ENCODE measurements at regions not wholly inside any gene's neighbourhood (a gene's known extent, or its start where the extent isn't known, plus 50 kb on each side); places are given as distances from the start of the nearest gene placed in this dataset.

DNA sequence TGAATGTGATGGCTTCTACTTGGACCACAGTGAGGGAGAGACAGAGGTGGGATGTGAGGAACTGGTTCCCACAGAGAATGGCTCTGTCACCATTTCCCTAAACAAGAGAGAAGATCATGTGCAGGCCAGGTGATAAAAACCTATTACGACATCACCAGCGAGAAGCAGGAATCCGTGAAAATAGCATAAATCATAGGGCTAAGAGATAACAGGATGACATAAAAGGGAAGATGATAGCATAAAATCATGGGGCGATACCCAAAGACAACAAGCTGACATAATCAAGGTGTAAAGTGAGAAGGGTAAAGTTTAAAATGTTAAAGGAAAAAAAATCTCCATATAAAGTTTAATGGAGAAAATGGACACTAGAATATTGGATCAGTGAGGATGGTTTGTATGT lies 205.5 kb upstream of the SLIT2 start:
- TF ChIP-seq, protein P1, sequence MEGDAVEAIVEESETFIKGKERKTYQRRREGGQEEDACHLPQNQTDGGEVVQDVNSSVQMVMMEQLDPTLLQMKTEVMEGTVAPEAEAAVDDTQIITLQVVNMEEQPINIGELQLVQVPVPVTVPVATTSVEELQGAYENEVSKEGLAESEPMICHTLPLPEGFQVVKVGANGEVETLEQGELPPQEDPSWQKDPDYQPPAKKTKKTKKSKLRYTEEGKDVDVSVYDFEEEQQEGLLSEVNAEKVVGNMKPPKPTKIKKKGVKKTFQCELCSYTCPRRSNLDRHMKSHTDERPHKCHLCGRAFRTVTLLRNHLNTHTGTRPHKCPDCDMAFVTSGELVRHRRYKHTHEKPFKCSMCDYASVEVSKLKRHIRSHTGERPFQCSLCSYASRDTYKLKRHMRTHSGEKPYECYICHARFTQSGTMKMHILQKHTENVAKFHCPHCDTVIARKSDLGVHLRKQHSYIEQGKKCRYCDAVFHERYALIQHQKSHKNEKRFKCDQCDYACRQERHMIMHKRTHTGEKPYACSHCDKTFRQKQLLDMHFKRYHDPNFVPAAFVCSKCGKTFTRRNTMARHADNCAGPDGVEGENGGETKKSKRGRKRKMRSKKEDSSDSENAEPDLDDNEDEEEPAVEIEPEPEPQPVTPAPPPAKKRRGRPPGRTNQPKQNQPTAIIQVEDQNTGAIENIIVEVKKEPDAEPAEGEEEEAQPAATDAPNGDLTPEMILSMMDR (IDR thresholded peaks at IDR 0.05; ENCODE audit: insufficient read depth, low read length, missing control alignments) = no peak
- ChIA-PET CTCF (no interaction called here), POLR2A (no interaction called here)
- DNase-seq (ENCODE audit: low read depth, low spot score) = no peak
- no peak overlapping the region for H3K4me3 ChIP-seq (ENCODE audit: low read depth, low read length)

DNA sequence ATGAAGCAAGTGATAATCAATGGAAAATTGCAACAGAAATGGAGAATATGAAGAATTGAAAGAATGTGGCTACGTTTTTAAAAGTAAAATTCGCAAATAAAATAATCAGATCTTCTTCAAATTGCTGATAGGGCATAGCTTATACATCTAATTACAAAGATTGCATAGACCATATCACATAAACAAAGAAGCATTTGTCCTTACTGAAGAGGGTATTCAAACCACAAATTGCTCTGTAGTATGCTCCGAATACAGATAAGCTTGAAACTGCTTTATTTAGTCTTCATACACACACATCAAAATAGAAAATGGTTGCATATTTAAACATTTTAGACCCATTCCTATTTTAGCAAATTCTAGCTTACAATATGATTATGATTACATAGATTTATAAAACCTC lies 206.7 kb upstream of the SLIT2 start:
- TF ChIP-seq, protein P1 (IDR thresholded peaks at IDR 0.05; ENCODE audit: insufficient read depth, low read length, missing control alignments) = no peak

DNA sequence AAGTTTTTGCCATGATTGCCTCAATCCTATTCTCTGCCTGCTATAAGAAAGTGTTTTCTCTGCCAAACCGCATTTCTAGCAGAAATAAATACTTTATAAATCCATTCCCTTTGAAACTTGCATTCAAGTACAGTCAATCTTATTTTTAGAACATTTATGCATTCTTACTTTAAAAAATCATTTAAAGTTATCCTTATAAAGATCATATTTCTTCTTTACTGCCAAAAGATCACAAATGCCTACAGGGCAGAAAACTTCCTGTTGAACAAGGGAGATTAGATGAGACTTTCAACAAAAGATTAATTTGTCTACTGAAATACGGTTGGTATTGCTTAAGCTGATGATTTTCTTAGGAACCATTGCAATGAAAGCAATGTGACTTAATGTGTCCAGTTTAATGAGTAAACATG lies 207.2 kb upstream of the SLIT2 start:
- TF ChIP-seq, protein P1 (IDR thresholded peaks at IDR 0.05; ENCODE audit: insufficient read depth, low read length, missing control alignments) = no peak
- POLR2A ChIA-PET = no interaction called here
- CTCF ChIA-PET = no interaction called here
- no peak overlapping the region for H3K4me3 ChIP-seq (ENCODE audit: low read depth, low read length)
- peak; percentile 31 for DNase-seq (ENCODE audit: low read depth, low spot score)

More for the DNA sequence above, 206.7 kb upstream of the SLIT2 start:
- no peak overlapping the region for H3K4me3 ChIP-seq (ENCODE audit: low read depth, low read length)
- POLR2A ChIA-PET = no interaction called here
- CTCF ChIA-PET = no interaction called here
- DNase-seq (ENCODE audit: low read depth, low spot score) = no peak

DNA sequence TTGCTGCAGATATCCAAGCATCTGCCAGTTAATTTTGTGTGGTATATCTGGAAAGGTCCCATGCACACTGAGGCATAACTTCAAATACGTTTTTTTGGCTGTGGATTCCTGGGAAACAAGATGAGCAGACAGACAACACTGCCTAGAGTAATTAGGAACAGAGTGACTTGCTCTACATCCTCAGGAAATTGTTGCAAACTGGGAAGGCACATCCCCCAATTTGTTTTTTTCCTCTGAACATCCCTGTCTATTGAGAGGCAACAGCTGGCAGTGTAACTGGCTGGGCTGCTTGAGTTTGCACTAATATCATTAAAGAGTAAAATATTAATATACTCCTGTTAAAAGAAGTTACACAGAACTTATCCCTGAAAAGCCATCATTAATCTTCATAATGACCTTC lies 207.7 kb upstream of the SLIT2 start:
- TF ChIP-seq, protein P1 (IDR thresholded peaks at IDR 0.05; ENCODE audit: insufficient read depth, low read length, missing control alignments) = no peak
- DNase-seq (ENCODE audit: low read depth, low spot score) = no peak
- H3K4me3 ChIP-seq (ENCODE audit: low read depth, low read length) = no peak overlapping the region
- POLR2A ChIA-PET = no interaction called here
- CTCF ChIA-PET = no interaction called here

DNA sequence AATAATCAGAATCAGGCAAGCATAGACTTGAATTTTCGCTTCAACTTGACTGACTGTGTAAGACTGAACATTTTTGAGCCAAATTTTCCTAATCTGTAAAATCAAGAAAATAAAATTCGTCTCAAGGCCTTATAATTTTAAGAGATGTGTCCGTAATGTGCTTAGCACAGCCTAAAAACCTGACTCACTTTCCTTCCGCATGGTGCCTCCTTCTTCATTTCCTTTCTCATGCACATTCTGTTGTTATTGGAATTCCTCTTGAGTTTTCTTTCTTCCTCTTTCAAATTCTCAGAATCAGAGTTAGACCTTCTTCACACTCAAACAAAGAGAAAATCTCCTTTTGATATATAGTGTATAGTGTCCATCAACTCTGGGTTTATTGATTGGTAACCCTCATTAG lies 208.9 kb upstream of the SLIT2 start:
- no peak for DNase-seq (ENCODE audit: low read depth, low spot score)
- TF ChIP-seq, protein P1 (IDR thresholded peaks at IDR 0.05; ENCODE audit: insufficient read depth, low read length, missing control alignments) = no peak
- CTCF ChIA-PET = no interaction called here
- POLR2A ChIA-PET = no interaction called here
- no peak overlapping the region for H3K4me3 ChIP-seq (ENCODE audit: low read depth, low read length)

DNA sequence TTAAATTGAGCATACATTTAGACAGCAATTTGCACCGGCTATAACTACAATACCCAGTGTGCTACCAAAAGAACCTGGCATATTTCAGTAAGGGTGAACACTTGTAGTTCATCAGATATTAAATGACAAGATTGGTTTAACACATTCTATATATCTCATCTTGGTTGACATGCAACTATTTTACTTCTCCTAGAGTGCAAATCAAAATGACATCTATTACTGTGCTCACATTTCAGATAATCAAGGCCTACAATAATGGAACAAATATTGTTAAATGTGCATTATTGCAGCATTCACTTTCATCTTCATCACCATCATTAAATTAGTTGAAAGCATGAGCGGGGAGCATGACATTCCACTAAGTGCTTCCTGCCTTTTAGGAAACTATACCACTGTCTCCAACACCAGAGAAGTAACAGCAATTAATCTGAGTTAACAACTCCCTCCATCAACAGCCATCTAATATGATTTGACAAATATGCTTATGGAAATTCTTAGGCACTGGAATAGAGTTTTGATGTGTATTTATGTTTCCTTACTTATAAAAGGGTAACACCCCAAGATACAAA lies 209.8 kb upstream of the SLIT2 start:
- CTCF ChIA-PET = no interaction called here
- H3K4me3 ChIP-seq (ENCODE audit: low read depth, low read length) = no peak overlapping the region
- POLR2A ChIA-PET = no interaction called here
- no peak for DNase-seq (ENCODE audit: low read depth, low spot score)
- TF ChIP-seq, protein P1 (IDR thresholded peaks at IDR 0.05; ENCODE audit: insufficient read depth, low read length, missing control alignments) = no peak

Data from AG04449 (cell line).